ENCODE measurements at regions not wholly inside any gene's neighbourhood (a gene's known extent, or its start where the extent isn't known, plus 50 kb on each side); places are given as distances from the start of the nearest gene placed in this dataset.
"Not testable (repeated sequence)": the region's sequence is repeated elsewhere in the genome, so short reads cannot be mapped to it uniquely, and the experiment has no call there.

GRCh38 chr10:7107285-7107684 is 303.5 kb downstream of the SFMBT2 start:
- Mint-ChIP-seq H3K4me1 (no peaks in the 10 kb centered on the region), H3K4me3 (no peak overlapping the region), H3K27ac (no peak overlapping the region), H3K36me3 (ENCODE audit: insufficient read depth in 1 of 3, low read depth in 3 of 3) (peaks cover 0 to 9% (median 0%) of the 10 kb centered on the region in 3 experiments; a peak in 2 of 7 replicates), H3K27me3 (ENCODE audit: low read depth) (no peaks in the 10 kb centered on the region; the same call in 1 of the 2 replicates), H3K9me3 (peaks cover 6 to 7% of the 10 kb centered on the region in 2 experiments; a peak in 4 of 5 replicates)
- no peak overlapping the region for H2BK15ac ChIP-seq (ENCODE audit: low read depth, low read length)
- H3K9me3 ChIP-seq (ENCODE audit: control insufficient read depth, low read depth, low read length): no peaks in the 10 kb centered on the region
- no peak overlapping the region for H4K8ac ChIP-seq (replicated peaks; ENCODE audit: insufficient read length, low read depth, low read length)
- no peak overlapping the region for H3K4ac ChIP-seq (ENCODE audit: low read depth, low read length)
- no peak for DNase-seq
- H3K4me2 ChIP-seq (ENCODE audit: insufficient read depth, insufficient read length, low read length): no peak overlapping the region
- no peaks in the 10 kb centered on the region for H3K4me1 ChIP-seq (ENCODE audit: insufficient read depth, low read length)
- H3K79me1 ChIP-seq (ENCODE audit: insufficient read depth, low read depth, low read length, poor library complexity, severe bottlenecking): no peaks in the 10 kb centered on the region
- H3K23me2 ChIP-seq (ENCODE audit: insufficient read length, low read depth, low read length, poor library complexity, severe bottlenecking): no peaks in the 10 kb centered on the region
- no peak overlapping the region for H2AFZ ChIP-seq (ENCODE audit: low read length)
- no peak overlapping the region for H3K23ac ChIP-seq (ENCODE audit: insufficient read length, low read depth, low read length)
- H3K27ac ChIP-seq (ENCODE audit: insufficient read length, low read depth, low read length): no peak overlapping the region
- H3K9ac ChIP-seq (ENCODE audit: extremely low read depth, insufficient read length, low read length): no peak overlapping the region
- no peak overlapping the region for H2BK120ac ChIP-seq (ENCODE audit: low read depth, low read length, poor library complexity, severe bottlenecking)
- no CpG with 5 or more reads among the region's 5 CpGs for WGBS (ENCODE audit: extremely low coverage, insufficient read length, low lambda C conversion rate)
- no peak overlapping the region for H4K5ac ChIP-seq (ENCODE audit: insufficient read length, low read depth, low read length)
- H2AK5ac ChIP-seq (ENCODE audit: insufficient read length, low read length): no peak overlapping the region
- no peak overlapping the region for H4K91ac ChIP-seq (ENCODE audit: insufficient read length, low read depth, low read length)
- H2BK20ac ChIP-seq (ENCODE audit: low read depth, low read length, poor library complexity, severe bottlenecking): no peak overlapping the region
- no peak overlapping the region for H3K14ac ChIP-seq (ENCODE audit: insufficient read depth, low read length)
- H3K79me2 ChIP-seq (ENCODE audit: insufficient read depth, low read length): no peaks in the 10 kb centered on the region
- H2BK5ac ChIP-seq (ENCODE audit: insufficient read length, low read length): no peak overlapping the region
- H3T11ph ChIP-seq (ENCODE audit: low read length): no peak overlapping the region
- no peak overlapping the region for H2BK12ac ChIP-seq (ENCODE audit: insufficient read length, low read depth, low read length)
- H3K27me3 ChIP-seq (ENCODE audit: insufficient read depth, low read length): no peaks in the 10 kb centered on the region
- no peak overlapping the region for H3K56ac ChIP-seq (ENCODE audit: insufficient read length, low read depth, low read length)
- TF ChIP-seq CTCF (conservative IDR thresholded peaks at IDR 0.05): no peak
- no peaks in the 10 kb centered on the region for H4K20me1 ChIP-seq (ENCODE audit: control insufficient read depth, insufficient read depth, insufficient read length)
- H3K18ac ChIP-seq (ENCODE audit: insufficient read length, low read depth, low read length): no peak overlapping the region

GRCh38 chr10:7104379-7104778 is 306.5 kb downstream of the SFMBT2 start:
- H3K9me3 ChIP-seq (ENCODE audit: control insufficient read depth, low read depth, low read length); H3K14ac ChIP-seq (ENCODE audit: insufficient read depth, low read length); H3K4me1 Mint-ChIP-seq; H3K27ac Mint-ChIP-seq; DNase-seq; H3K4me1 ChIP-seq (ENCODE audit: insufficient read depth, low read length); H3T11ph ChIP-seq (ENCODE audit: low read length); H2BK12ac ChIP-seq (ENCODE audit: insufficient read length, low read depth, low read length); H2BK15ac ChIP-seq (ENCODE audit: low read depth, low read length); H2BK5ac ChIP-seq (ENCODE audit: insufficient read length, low read length); H3K4ac ChIP-seq (ENCODE audit: low read depth, low read length); H2AFZ ChIP-seq (ENCODE audit: low read length); H4K8ac ChIP-seq (replicated peaks; ENCODE audit: insufficient read length, low read depth, low read length); H4K91ac ChIP-seq (ENCODE audit: insufficient read length, low read depth, low read length); H2AK5ac ChIP-seq (ENCODE audit: insufficient read length, low read length); H3K4me3 Mint-ChIP-seq; H3K4me2 ChIP-seq (ENCODE audit: insufficient read depth, insufficient read length, low read length); H3K27ac ChIP-seq (ENCODE audit: insufficient read length, low read depth, low read length); H3K9me3 Mint-ChIP-seq; H2BK20ac ChIP-seq (ENCODE audit: low read depth, low read length, poor library complexity, severe bottlenecking); H4K20me1 ChIP-seq (ENCODE audit: control insufficient read depth, insufficient read depth, insufficient read length); H4K5ac ChIP-seq (ENCODE audit: insufficient read length, low read depth, low read length); H3K27me3 Mint-ChIP-seq (ENCODE audit: low read depth); H3K79me1 ChIP-seq (ENCODE audit: insufficient read depth, low read depth, low read length, poor library complexity, severe bottlenecking); H3K36me3 Mint-ChIP-seq (ENCODE audit: insufficient read depth in 1 of 3, low read depth in 3 of 3); H2BK120ac ChIP-seq (ENCODE audit: low read depth, low read length, poor library complexity, severe bottlenecking); H3K18ac ChIP-seq (ENCODE audit: insufficient read length, low read depth, low read length); H3K27me3 ChIP-seq (ENCODE audit: insufficient read depth, low read length); H3K9ac ChIP-seq (ENCODE audit: extremely low read depth, insufficient read length, low read length); H3K79me2 ChIP-seq (ENCODE audit: insufficient read depth, low read length); H3K23ac ChIP-seq (ENCODE audit: insufficient read length, low read depth, low read length); H3K56ac ChIP-seq (ENCODE audit: insufficient read length, low read depth, low read length); H3K23me2 ChIP-seq (ENCODE audit: insufficient read length, low read depth, low read length, poor library complexity, severe bottlenecking): not testable (repeated sequence)
- no CpG with 5 or more reads among the region's 1 CpG for whole genome bisulfite sequencing (ENCODE audit: extremely low coverage, insufficient read length, low lambda C conversion rate)

All from H9 (cell line).